ENCODE measurements at regions not wholly inside any gene's neighbourhood (a gene's known extent, or its start where the extent isn't known, plus 50 kb on each side); places are given as distances from the start of the nearest gene placed in this dataset.

DNA sequence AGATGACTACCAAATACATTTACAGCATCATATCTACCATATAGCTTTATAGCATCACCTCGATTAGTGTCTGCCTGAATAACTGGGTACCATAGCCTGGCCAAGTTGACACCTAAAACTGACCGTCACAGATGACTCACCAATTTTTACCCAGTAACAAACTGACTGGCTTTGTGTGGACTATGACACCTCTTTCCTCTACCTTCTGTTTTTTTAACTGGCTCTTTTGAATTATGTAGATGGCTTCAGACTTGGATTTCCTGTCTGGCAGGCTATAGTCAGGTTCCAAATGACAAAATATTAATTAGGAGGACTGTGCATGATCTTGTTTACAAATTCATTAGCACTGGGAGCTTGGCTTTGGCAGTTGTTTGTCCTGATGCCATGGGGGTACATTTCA lies 360.3 kb downstream of the TGFB2 start:
- CTCF ChIA-PET = interaction anchor here (2.3 kb wide), 1 partner anchor 361 kb away, joined by 13 read pairs; no protein-coding TSS in a partner anchor
- Histone ChIP-seq H3K4me1 (ENCODE audit: insufficient read depth, low read length) (peaks cover 38% of the 10 kb centered on the region), H3K36me3 (ENCODE audit: low read depth, low read length) (no peaks in the 10 kb centered on the region), H3K4me2 (ENCODE audit: low read length) (peak overlapping the region; percentile 61), H3K9me3 (ENCODE audit: low read length) (no peaks in the 10 kb centered on the region), H3K4me3 (ENCODE audit: low read length) (no peak overlapping the region), H3K9me2 (replicated peaks; ENCODE audit: low read length) (no peaks in the 10 kb centered on the region), H3F3A (ENCODE audit: low read length, unreplicated experiment) (peaks cover 13% of the 10 kb centered on the region), H4K20me1 (ENCODE audit: low read length) (no peaks in the 10 kb centered on the region), H3K9ac (ENCODE audit: low read length) (peak overlapping the region; percentile 60), H3K27me3 (ENCODE audit: low read length) (no peaks in the 10 kb centered on the region), H3K79me2 (ENCODE audit: low read length) (no peaks in the 10 kb centered on the region), H2AFZ (ENCODE audit: low read length) (no peak overlapping the region), H3K27ac (ENCODE audit: low read length) (peak overlapping the region; percentile 88)
- ATAC-seq (peak; percentile 4), DNase-seq (peak; percentile 83)
- intact Hi-C loops (cut with micrococcal nuclease) = loop anchor here (10.0 kb wide), 1 partner anchor 619 kb away; no protein-coding TSS in a partner anchor
- POLR2A ChIA-PET (ENCODE audit: unreplicated experiment) = interaction anchor here (0.6 kb wide), 2 partner anchors 334 to 485 kb away, joined by 3 to 8 read pairs; no protein-coding TSS in a partner anchor
- TF ChIP-seq EZH2 (IDR thresholded peaks at IDR 0.05; ENCODE audit: low read length, unreplicated experiment) = no peak
- TF ChIP-seq, protein P1, sequence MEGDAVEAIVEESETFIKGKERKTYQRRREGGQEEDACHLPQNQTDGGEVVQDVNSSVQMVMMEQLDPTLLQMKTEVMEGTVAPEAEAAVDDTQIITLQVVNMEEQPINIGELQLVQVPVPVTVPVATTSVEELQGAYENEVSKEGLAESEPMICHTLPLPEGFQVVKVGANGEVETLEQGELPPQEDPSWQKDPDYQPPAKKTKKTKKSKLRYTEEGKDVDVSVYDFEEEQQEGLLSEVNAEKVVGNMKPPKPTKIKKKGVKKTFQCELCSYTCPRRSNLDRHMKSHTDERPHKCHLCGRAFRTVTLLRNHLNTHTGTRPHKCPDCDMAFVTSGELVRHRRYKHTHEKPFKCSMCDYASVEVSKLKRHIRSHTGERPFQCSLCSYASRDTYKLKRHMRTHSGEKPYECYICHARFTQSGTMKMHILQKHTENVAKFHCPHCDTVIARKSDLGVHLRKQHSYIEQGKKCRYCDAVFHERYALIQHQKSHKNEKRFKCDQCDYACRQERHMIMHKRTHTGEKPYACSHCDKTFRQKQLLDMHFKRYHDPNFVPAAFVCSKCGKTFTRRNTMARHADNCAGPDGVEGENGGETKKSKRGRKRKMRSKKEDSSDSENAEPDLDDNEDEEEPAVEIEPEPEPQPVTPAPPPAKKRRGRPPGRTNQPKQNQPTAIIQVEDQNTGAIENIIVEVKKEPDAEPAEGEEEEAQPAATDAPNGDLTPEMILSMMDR (conservative IDR thresholded peaks at IDR 0.05; ENCODE audit: low read depth, low read length) = no peak
- no peak for TF ChIP-seq EZH2phosphoT487 (IDR thresholded peaks at IDR 0.05; ENCODE audit: borderline replicate concordance, low read length)
- BruUV-seq (replicated peaks) = TSS peak; percentile 94

DNA sequence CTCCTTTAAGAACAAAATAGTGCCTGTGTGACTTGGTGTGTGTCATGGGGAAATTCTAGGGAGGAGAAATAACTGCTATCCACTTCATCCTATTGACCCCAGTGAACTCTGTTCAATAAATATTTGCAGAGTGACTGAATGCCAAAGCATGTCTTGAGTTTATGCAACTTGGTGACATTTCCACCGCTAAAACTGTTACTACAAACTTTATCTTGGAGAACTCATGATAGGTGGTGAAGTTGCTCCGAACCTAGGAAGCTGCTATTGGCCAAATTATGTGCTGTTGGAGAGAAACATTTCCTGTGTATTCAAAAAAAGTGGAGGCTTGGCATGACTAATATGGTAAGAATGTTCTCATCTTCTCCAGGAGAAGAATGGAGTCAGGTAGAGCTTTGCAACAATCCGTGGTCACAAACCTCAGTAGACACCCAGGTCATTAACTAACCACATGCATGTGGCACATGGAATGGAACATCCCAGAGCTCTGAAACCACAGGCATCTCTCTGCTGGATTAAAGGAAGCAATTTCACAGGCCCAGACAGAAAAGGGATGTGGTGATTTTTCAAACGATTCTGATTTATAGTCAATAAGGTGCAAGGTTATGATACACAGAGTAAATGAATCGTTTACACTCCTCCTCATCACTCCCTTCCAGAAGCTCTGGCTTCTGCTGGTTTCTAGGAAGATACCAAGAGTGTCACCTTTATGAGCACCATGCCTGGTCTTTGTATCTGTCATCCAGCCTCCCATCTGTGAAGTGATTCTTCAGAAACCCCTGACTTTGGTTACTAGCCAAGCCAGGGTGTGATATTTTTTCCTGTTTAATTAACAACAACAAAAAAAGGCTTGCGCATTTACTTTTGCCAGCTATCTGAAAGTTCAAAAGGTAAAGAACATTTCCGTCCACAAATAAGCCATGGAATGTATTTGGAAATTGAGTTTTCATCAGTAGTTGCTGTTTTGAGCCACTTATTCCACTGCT lies 361.1 kb downstream of the TGFB2 start:
- ChIA-PET CTCF (interaction anchor here (0.5 to 2.3 kb wide), 5 partner anchors 52 to 843 kb away, joined by 3 to 13 read pairs (median 5); no protein-coding TSS in a partner anchor), POLR2A (ENCODE audit: unreplicated experiment) (interaction anchor here (0.6 kb wide), 3 partner anchors 97 to 484 kb away, joined by 3 to 8 read pairs (median 4); no protein-coding TSS in a partner anchor)
- H3K4me1 ChIP-seq (ENCODE audit: insufficient read depth, low read length) = peaks cover 42% of the 10 kb centered on the region
- H3K79me2 ChIP-seq (ENCODE audit: low read length) = no peaks in the 10 kb centered on the region
- intact Hi-C loops (cut with micrococcal nuclease) = loop anchor here (1.0 to 10.0 kb wide), 14 partner anchors 46 to 619 kb away; partner anchors contain the start of gene TGFB2
- H3K9me2 ChIP-seq (replicated peaks; ENCODE audit: low read length) = no peaks in the 10 kb centered on the region
- ATAC-seq (peak; percentile 85), DNase-seq (peak; percentile 100)
- no peaks in the 10 kb centered on the region for H3K9me3 ChIP-seq (ENCODE audit: low read length)
- peaks cover 13% of the 10 kb centered on the region for H3F3A ChIP-seq (ENCODE audit: low read length, unreplicated experiment)
- peak overlapping the region; percentile 88 for H3K27ac ChIP-seq (ENCODE audit: low read length)
- no peaks in the 10 kb centered on the region for H4K20me1 ChIP-seq (ENCODE audit: low read length)
- H3K4me2 ChIP-seq (ENCODE audit: low read length) = peak overlapping the region; percentile 61
- no peaks in the 10 kb centered on the region for H3K27me3 ChIP-seq (ENCODE audit: low read length)
- BruUV-seq (replicated peaks) = TSS peak; percentile 96
- no peak for TF ChIP-seq EZH2 (IDR thresholded peaks at IDR 0.05; ENCODE audit: low read length, unreplicated experiment)
- TF ChIP-seq EZH2phosphoT487 (IDR thresholded peaks at IDR 0.05; ENCODE audit: borderline replicate concordance, low read length) = no peak
- TF ChIP-seq, protein P1 (conservative IDR thresholded peaks at IDR 0.05; ENCODE audit: low read depth, low read length) = no peak
- no peaks in the 10 kb centered on the region for H3K36me3 ChIP-seq (ENCODE audit: low read depth, low read length)
- H3K4me3 ChIP-seq (ENCODE audit: low read length) = no peak overlapping the region
- H2AFZ ChIP-seq (ENCODE audit: low read length) = peak overlapping the region; percentile 5
- peak overlapping the region; percentile 60 for H3K9ac ChIP-seq (ENCODE audit: low read length)
